Mesothelial cell of epicardium (in vitro differentiated cells): ENCODE measurements at regions not wholly inside any gene's neighbourhood (a gene's known extent, or its start where the extent isn't known, plus 50 kb on each side); places are given as distances from the start of the nearest gene placed in this dataset.

Experiments used
- DNase-seq, 2 experiments: peaks; one replicate each; pipeline ENCODE4 v3.0.0; 2021; ENCODE audit warnings: low spot score in 2 of 2; ENCODE audit not compliant: unreplicated experiment in 2 of 2
- H3K27ac Mint-ChIP-seq: 2 replicates; pipeline ENCODE4 v1.8.0; 2021; ENCODE audit warnings: mixed read lengths
- H3K27me3 Mint-ChIP-seq: 2 replicates; pipeline ENCODE4 v1.8.0; 2021; ENCODE audit warnings: low read depth, mixed read lengths
- H3K36me3 Mint-ChIP-seq: 2 replicates; pipeline ENCODE4 v1.8.0; 2021; ENCODE audit warnings: mixed read lengths
- H3K4me1 Mint-ChIP-seq: 2 replicates; pipeline ENCODE4 v1.8.0; 2021; ENCODE audit warnings: mixed read lengths
- H3K4me3 Mint-ChIP-seq: 2 replicates; pipeline ENCODE4 v1.8.0; 2021; ENCODE audit warnings: mild to moderate bottlenecking, moderate library complexity, mixed read lengths
- H3K9me3 Mint-ChIP-seq: 2 replicates; pipeline ENCODE4 v1.8.0; 2021; ENCODE audit warnings: mixed read lengths
- TF ChIP-seq, protein P1 (sequence below): fragments of 200-600 bp; sonication (generic); IDR thresholded peaks from one replicate; pipeline ENCODE4 v1.5.0; 2021; ENCODE audit warnings: antibody characterized with exemption; ENCODE audit not compliant: unreplicated experiment

DNA sequence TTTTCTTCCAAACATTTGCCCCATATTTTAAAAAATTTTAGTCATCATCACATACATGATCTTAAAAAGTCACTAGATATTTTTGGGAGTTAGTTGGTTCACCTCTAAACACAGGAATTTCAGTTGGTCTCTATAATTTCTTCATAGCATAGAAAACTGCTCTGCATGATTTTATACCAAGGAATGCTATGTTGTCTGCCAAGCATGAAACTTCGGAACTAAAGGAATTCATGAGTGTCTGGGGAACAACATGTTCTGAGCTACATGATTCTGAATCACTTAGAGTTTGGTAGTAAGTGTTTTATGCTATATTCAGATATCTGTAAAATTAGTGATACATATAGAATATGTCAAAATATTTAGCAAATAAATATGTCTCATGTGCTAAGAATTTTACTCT lies 957.8 kb downstream of the GATA3 start:
- DNase-seq = no peak
- Mint-ChIP-seq H3K4me1 (peaks cover 16% of the 10 kb centered on the region), H3K36me3 (no peaks in the 10 kb centered on the region), H3K9me3 (no peaks in the 10 kb centered on the region), H3K27ac (no peak overlapping the region), H3K4me3 (no peak overlapping the region), H3K27me3 (no peaks in the 10 kb centered on the region)
- TF ChIP-seq, protein P1, sequence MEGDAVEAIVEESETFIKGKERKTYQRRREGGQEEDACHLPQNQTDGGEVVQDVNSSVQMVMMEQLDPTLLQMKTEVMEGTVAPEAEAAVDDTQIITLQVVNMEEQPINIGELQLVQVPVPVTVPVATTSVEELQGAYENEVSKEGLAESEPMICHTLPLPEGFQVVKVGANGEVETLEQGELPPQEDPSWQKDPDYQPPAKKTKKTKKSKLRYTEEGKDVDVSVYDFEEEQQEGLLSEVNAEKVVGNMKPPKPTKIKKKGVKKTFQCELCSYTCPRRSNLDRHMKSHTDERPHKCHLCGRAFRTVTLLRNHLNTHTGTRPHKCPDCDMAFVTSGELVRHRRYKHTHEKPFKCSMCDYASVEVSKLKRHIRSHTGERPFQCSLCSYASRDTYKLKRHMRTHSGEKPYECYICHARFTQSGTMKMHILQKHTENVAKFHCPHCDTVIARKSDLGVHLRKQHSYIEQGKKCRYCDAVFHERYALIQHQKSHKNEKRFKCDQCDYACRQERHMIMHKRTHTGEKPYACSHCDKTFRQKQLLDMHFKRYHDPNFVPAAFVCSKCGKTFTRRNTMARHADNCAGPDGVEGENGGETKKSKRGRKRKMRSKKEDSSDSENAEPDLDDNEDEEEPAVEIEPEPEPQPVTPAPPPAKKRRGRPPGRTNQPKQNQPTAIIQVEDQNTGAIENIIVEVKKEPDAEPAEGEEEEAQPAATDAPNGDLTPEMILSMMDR = no peak

DNA sequence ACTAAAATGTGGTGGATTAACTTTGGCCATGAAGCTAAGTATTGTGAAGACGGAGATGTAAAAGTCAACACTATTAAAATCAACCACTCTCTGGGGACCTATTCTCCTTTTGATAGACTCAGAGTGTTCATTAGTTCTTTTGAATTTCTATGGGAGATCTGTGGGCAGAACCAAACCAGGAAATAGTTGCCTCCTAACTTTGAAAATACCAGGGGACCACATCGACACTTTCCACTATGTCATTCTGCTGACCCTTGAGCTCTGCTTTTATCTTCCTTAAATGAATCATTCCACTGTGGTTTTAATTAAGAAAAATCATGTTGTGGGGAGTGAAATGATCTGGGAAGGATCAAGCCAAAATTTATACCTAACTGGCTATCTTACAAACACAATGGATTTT lies 960.5 kb downstream of the GATA3 start:
- peak overlapping the region; percentile 11 for H3K27ac Mint-ChIP-seq
- no peak overlapping the region for H3K4me3 Mint-ChIP-seq
- no peaks in the 10 kb centered on the region for H3K36me3 Mint-ChIP-seq
- TF ChIP-seq, protein P1 = no peak
- no peaks in the 10 kb centered on the region for H3K9me3 Mint-ChIP-seq
- peaks cover 37% of the 10 kb centered on the region for H3K4me1 Mint-ChIP-seq
- H3K27me3 Mint-ChIP-seq = no peaks in the 10 kb centered on the region
- DNase-seq = no peak

DNA sequence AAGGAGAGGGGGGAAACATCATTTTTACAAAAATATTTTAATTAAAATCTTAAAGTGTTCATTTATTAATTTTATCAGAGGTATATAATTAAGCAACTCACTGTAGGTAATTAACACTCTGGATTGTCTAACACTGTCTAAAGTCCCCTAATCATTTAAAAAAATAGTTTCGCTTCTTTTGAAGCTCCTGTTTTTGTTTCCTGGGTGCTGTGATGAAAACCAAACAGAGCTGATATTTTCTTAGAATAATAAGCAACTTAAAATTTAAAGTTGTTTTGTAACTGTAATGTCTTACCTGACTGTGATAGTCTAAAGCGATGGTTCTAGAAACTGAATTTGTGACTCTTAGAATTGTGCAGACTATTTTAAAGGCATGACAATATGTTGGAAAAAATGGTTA lies 961.0 kb downstream of the GATA3 start:
- H3K4me3 Mint-ChIP-seq = no peak overlapping the region
- H3K27me3 Mint-ChIP-seq = no peaks in the 10 kb centered on the region
- TF ChIP-seq, protein P1 = no peak
- H3K4me1 Mint-ChIP-seq = peaks cover 41% of the 10 kb centered on the region
- no peaks in the 10 kb centered on the region for H3K36me3 Mint-ChIP-seq
- H3K27ac Mint-ChIP-seq = no peak overlapping the region
- H3K9me3 Mint-ChIP-seq = no peaks in the 10 kb centered on the region
- DNase-seq = no peak

DNA sequence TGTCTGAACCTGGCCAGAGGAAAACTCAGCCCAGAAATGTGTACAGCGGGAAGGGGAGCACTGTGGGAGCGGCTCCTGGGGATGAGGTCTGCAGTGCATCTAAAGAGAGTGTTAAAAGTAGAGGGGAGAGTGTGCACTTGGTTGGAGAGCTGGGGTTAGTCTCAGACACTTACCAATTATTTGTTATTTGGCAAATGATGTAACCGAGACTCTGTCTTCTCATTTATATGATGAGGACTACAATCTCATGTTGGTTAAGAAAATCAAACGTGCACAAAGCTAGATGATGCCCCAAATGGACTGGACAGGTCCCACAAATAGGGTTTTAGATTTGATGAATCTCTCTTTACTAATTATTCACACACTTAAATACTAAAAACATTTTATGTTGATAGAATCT lies 962.4 kb downstream of the GATA3 start:
- H3K27me3 Mint-ChIP-seq = peaks cover 5% of the 10 kb centered on the region
- no peaks in the 10 kb centered on the region for H3K36me3 Mint-ChIP-seq
- H3K4me1 Mint-ChIP-seq = peaks cover 42% of the 10 kb centered on the region
- H3K27ac Mint-ChIP-seq = no peak overlapping the region
- no peak for DNase-seq
- TF ChIP-seq, protein P1 = no peak
- H3K9me3 Mint-ChIP-seq = no peaks in the 10 kb centered on the region
- no peak overlapping the region for H3K4me3 Mint-ChIP-seq

DNA sequence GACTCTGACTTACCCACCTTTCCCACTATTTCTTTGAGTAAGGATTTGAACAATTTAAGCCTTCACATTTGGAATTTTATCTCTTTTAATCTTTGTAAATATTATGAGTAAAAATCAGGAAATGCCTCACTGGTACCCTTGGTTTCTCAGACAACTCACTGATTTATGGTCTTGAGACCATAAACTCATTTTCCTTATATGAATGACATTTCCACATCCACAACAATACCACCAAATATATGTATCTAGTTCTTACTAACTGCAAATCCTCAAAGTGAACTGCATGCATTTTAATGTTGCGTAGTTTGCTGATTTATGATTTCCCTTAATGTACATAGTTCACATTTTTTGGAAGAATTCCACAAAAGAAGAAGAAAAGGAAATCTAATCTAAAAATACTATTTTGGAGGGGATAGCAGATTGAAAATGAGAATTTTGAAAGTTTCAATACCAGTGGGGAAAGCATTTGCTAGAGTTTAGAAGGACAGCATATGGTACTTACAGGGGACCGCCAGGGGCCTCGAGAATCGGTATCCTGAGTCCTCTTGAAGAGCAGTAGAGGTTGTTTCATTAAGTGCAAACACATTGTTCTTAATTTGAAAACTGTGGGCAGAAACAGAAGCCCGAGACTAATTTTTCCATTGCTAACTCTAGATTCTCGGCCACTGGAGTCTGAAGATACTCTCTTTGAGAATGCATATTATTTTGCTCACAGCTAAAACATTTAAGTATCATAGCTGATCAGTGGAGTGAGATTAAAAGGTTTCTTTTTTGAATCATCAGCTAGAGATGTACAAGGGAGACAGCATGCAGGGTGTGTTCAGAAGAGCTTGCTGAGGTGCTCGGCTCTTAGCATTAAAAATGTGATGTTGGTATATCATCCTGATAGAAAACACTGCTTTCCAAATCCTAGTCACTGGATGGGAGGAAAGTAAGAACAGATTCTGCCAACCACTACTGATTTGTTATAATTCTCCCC lies 964.0 kb downstream of the GATA3 start:
- Mint-ChIP-seq H3K4me3 (no peak overlapping the region), H3K27ac (peak overlapping the region; percentile 39), H3K9me3 (no peaks in the 10 kb centered on the region), H3K4me1 (peaks cover 42% of the 10 kb centered on the region), H3K36me3 (no peaks in the 10 kb centered on the region), H3K27me3 (peaks cover 8% of the 10 kb centered on the region)
- TF ChIP-seq, protein P1 = no peak
- no peak for DNase-seq
